ENCODE measurements at regions not wholly inside any gene's neighbourhood (a gene's known extent, or its start where the extent isn't known, plus 50 kb on each side); places are given as distances from the start of the nearest gene placed in this dataset.
"Not testable (repeated sequence)": the region's sequence is repeated elsewhere in the genome, so short reads cannot be mapped to it uniquely, and the experiment has no call there.

GRCh38 chr21:9024006-9024767 is 1497.2 kb upstream of the TPTE start:
- H3K79me2 ChIP-seq (ENCODE audit: insufficient read depth); H3K9ac ChIP-seq; DNase-seq; H3K36me3 ChIP-seq (replicated peaks in 1 of 2; ENCODE audit: control insufficient read depth in 1 of 2, insufficient read depth in 2 of 2, low read length in 1 of 2); H3K9me2 ChIP-seq; H3K4me1 ChIP-seq (ENCODE audit: control insufficient read depth in 1 of 2, insufficient read depth in 2 of 2, low read depth in 1 of 2, low read length in 1 of 2); H3K27ac ChIP-seq (ENCODE audit: low read depth in 2 of 2, low read length in 1 of 2); H3K27me3 ChIP-seq (ENCODE audit: insufficient read depth); H3K4me3 ChIP-seq (ENCODE audit: low read depth in 2 of 2, low read length in 1 of 2); CTCF ChIA-PET; H4K20me1 ChIP-seq (ENCODE audit: insufficient read depth); H3K9me3 ChIP-seq; H3K4me2 ChIP-seq; POLR2A ChIA-PET; H2AFZ ChIP-seq (ENCODE audit: low read depth); H3F3A ChIP-seq (replicated peaks; ENCODE audit: insufficient read depth): not testable (repeated sequence)
- 0% methylated on average over 4 of the region's 4 CpGs for WGBS (ENCODE audit: low lambda C conversion rate)

GRCh38 chr21:9026729-9027416 is 1494.5 kb upstream of the TPTE start:
- H3K9me3 ChIP-seq; CTCF ChIA-PET; H3K9me2 ChIP-seq; POLR2A ChIA-PET; H3K27ac ChIP-seq (ENCODE audit: low read depth in 2 of 2, low read length in 1 of 2); DNase-seq; H3K4me2 ChIP-seq; H3K36me3 ChIP-seq (replicated peaks in 1 of 2; ENCODE audit: control insufficient read depth in 1 of 2, insufficient read depth in 2 of 2, low read length in 1 of 2); H3K27me3 ChIP-seq (ENCODE audit: insufficient read depth); H3F3A ChIP-seq (replicated peaks; ENCODE audit: insufficient read depth); H3K4me1 ChIP-seq (ENCODE audit: control insufficient read depth in 1 of 2, insufficient read depth in 2 of 2, low read depth in 1 of 2, low read length in 1 of 2); H2AFZ ChIP-seq (ENCODE audit: low read depth); H3K9ac ChIP-seq; H3K79me2 ChIP-seq (ENCODE audit: insufficient read depth); H4K20me1 ChIP-seq (ENCODE audit: insufficient read depth); H3K4me3 ChIP-seq (ENCODE audit: low read depth in 2 of 2, low read length in 1 of 2): not testable (repeated sequence)
- WGBS (ENCODE audit: low lambda C conversion rate): 3% methylated on average over 2 of the region's 2 CpGs

- H3K4me1 ChIP-seq (ENCODE audit: control insufficient read depth in 1 of 2, insufficient read depth in 2 of 2, low read depth in 1 of 2, low read length in 1 of 2); H3F3A ChIP-seq (replicated peaks; ENCODE audit: insufficient read depth); DNase-seq; H3K4me3 ChIP-seq (ENCODE audit: low read depth in 2 of 2, low read length in 1 of 2); POLR2A ChIA-PET; H3K4me2 ChIP-seq; H3K36me3 ChIP-seq (replicated peaks in 1 of 2; ENCODE audit: control insufficient read depth in 1 of 2, insufficient read depth in 2 of 2, low read length in 1 of 2); H3K79me2 ChIP-seq (ENCODE audit: insufficient read depth); H3K9ac ChIP-seq; CTCF ChIA-PET; H3K9me2 ChIP-seq; H3K27ac ChIP-seq (ENCODE audit: low read depth in 2 of 2, low read length in 1 of 2); H4K20me1 ChIP-seq (ENCODE audit: insufficient read depth); H2AFZ ChIP-seq (ENCODE audit: low read depth); H3K27me3 ChIP-seq (ENCODE audit: insufficient read depth); H3K9me3 ChIP-seq: not testable (repeated sequence)
- WGBS (ENCODE audit: low lambda C conversion rate): 11% methylated on average over 2 of the region's 2 CpGs
Observed at GRCh38 chr21:9027417-9027800, 1494.0 kb upstream of the TPTE start.

DNA sequence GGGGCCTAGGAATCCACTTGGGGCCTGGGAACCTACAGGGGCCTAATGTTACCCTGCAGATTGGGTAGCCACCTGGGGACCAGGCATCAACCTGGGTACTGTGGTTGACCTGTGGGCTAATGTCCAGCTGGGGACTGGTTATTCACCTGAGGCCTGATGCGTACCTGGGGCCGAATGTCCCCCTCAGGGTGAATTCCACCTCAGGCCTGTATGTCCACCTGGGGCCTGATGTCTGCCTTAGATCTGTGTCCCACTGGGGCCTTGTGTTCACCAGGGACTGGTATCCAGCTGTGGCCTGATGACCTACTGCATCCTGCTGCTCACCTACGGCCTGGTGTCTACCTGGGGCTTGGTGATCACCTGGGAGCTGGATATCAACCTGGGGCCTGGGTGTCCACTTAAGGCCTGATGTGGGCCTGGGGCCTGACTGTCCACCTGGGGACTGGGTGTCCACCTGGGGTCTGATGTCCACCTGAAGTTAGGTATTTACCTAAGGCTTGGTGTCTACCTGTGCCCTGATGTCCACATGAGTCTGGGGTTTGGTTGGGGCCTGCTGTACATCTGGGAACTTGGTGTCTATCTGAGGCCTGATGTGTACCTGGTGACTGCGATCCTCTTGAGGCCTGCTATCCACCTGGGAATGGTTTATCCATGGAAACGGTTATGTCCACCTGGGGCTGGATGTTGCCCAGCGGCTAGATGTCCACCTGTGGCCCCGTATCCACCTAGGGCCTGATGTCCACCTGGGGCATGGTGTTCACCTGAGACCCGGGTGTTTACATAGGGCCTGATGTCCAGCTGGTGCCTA is 1492.6 kb upstream of the TPTE start:
- H3K27me3 ChIP-seq (ENCODE audit: insufficient read depth); H3K9ac ChIP-seq; H3K9me3 ChIP-seq; DNase-seq; H3K36me3 ChIP-seq (replicated peaks in 1 of 2; ENCODE audit: control insufficient read depth in 1 of 2, insufficient read depth in 2 of 2, low read length in 1 of 2); CTCF ChIA-PET; H3F3A ChIP-seq (replicated peaks; ENCODE audit: insufficient read depth); POLR2A ChIA-PET; H2AFZ ChIP-seq (ENCODE audit: low read depth); H3K79me2 ChIP-seq (ENCODE audit: insufficient read depth); H3K4me3 ChIP-seq (ENCODE audit: low read depth in 2 of 2, low read length in 1 of 2); H4K20me1 ChIP-seq (ENCODE audit: insufficient read depth); H3K27ac ChIP-seq (ENCODE audit: low read depth in 2 of 2, low read length in 1 of 2); H3K4me2 ChIP-seq; H3K9me2 ChIP-seq; H3K4me1 ChIP-seq (ENCODE audit: control insufficient read depth in 1 of 2, insufficient read depth in 2 of 2, low read depth in 1 of 2, low read length in 1 of 2): not testable (repeated sequence)
- WGBS (ENCODE audit: low lambda C conversion rate): 12% methylated on average over 8 of the region's 8 CpGs

DNA sequence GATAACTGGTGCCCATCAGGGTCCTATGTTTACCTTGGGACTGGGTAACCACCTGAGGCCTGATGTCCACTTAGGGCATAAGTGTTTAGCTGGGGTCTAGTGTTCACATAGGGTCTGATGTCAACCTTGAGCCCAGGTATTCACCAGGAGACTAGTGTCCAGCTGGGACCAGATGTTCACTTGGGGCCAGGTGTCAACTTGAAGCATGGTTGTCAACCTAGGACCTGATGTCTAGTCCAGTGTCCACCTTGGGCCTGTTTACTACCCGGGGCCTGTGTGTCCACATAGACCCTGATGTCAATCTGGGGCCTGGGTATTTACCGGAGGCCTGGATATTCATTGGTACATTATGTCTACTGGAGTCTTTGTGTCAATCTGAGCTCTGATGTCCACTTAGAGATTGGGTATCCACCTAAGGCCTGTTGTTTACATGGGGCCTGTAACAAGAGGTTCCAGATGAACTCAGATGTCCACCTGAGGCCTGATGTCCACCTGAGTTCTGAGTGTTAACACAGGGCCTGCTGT is 1491.2 kb upstream of the TPTE start:
- not testable (repeated sequence) for DNase-seq
- WGBS (ENCODE audit: low lambda C conversion rate): 14% methylated on average over 2 of the region's 2 CpGs

More for the DNA sequence above, 1491.2 kb upstream of the TPTE start:
- H2AFZ ChIP-seq (ENCODE audit: low read depth); H3F3A ChIP-seq (replicated peaks; ENCODE audit: insufficient read depth); H4K20me1 ChIP-seq (ENCODE audit: insufficient read depth); H3K4me3 ChIP-seq (ENCODE audit: low read depth in 2 of 2, low read length in 1 of 2); H3K27ac ChIP-seq (ENCODE audit: low read depth in 2 of 2, low read length in 1 of 2); POLR2A ChIA-PET; H3K4me2 ChIP-seq; CTCF ChIA-PET; H3K36me3 ChIP-seq (replicated peaks in 1 of 2; ENCODE audit: control insufficient read depth in 1 of 2, insufficient read depth in 2 of 2, low read length in 1 of 2); H3K79me2 ChIP-seq (ENCODE audit: insufficient read depth); H3K9ac ChIP-seq; H3K9me3 ChIP-seq; H3K27me3 ChIP-seq (ENCODE audit: insufficient read depth); H3K4me1 ChIP-seq (ENCODE audit: control insufficient read depth in 1 of 2, insufficient read depth in 2 of 2, low read depth in 1 of 2, low read length in 1 of 2); H3K9me2 ChIP-seq: not testable (repeated sequence)

All from SK-N-SH (cell line).